Stomach (tissue), 8 donors: ENCODE measurements at regions not wholly inside any gene's neighbourhood (a gene's known extent, or its start where the extent isn't known, plus 50 kb on each side); places are given as distances from the start of the nearest gene placed in this dataset.
"Not testable (repeated sequence)": the region's sequence is repeated elsewhere in the genome, so short reads cannot be mapped to it uniquely, and the experiment has no call there.

ENCODE experiments used
- DNase-seq, 2 donors: peaks; one replicate each; pipeline versions ENCODE4 v3.0.0 to v3.0.0-alpha.2; 2013 to 2019
- H3K27ac ChIP-seq, 5 donors: fragments of 200-600 bp in 4 of 5; sonication (generic) in 4 of 5; one replicate each; pipeline ENCODE4 v1.5.1; 2013 to 2019; ENCODE audit warnings: mild to moderate bottlenecking in 1 of 5, moderate library complexity in 1 of 5
- H3K27me3 ChIP-seq, 3 donors: fragments of 200-600 bp; sonication (generic); one replicate each; pipeline ENCODE4 v1.5.1; 2017 to 2019; ENCODE audit warnings: mixed run types in 1 of 3
- H3K36me3 ChIP-seq, 4 donors: fragments of 200-600 bp; sonication (generic); 1 replicate in 3 of 4; 2 replicates in 1 of 4; pipeline ENCODE4 v1.5.1; 2016 to 2019
- H3K4me1 ChIP-seq, 4 donors: fragments of 200-600 bp; sonication (generic); one replicate each; pipeline ENCODE4 v1.5.1; 2016 to 2019
- H3K4me3 ChIP-seq, 4 donors: fragments of 200-600 bp; sonication (generic) in 3 of 4; one replicate each; pipeline ENCODE4 v1.5.1; 2016 to 2019; ENCODE audit warnings: mild to moderate bottlenecking in 1 of 4
- H3K9me3 ChIP-seq, 4 donors: fragments of 200-600 bp; sonication (generic); one replicate each; pipeline ENCODE4 v1.5.1; 2016 to 2019
- CTCF ChIP-seq, 7 experiments: fragments of 450-650 bp in 4 of 7; fragments of 200-600 bp in 3 of 7; sonication (generic) in 3 of 7; IDR thresholded peaks; one replicate each; pipeline ENCODE4 v1.5.1; 2016 to 2019; ENCODE audit warnings: antibody characterized with exemption in 7 of 7, control low read depth in 2 of 7, mild to moderate bottlenecking in 1 of 7
- EP300 ChIP-seq: sonication (generic); formaldehyde crosslinking; IDR thresholded peaks from one replicate; pipeline ENCODE4 v1.6.1; 2017; ENCODE audit warnings: antibody characterized with exemption
- POLR2A ChIP-seq, 4 donors: fragments of 450-650 bp; IDR thresholded peaks; one replicate each; pipeline ENCODE4 v1.6.1; 2016; ENCODE audit warnings: antibody characterized with exemption in 4 of 4, control low read depth in 2 of 4, mild to moderate bottlenecking in 1 of 4, moderate library complexity in 1 of 4
- POLR2AphosphoS5 ChIP-seq, 3 donors: sonication (generic); formaldehyde crosslinking; IDR thresholded peaks; one replicate each; pipeline ENCODE4 v1.6.1; 2016; ENCODE audit warnings: antibody characterized with exemption in 3 of 3
- WGBS, 5 donors: extraction: QIAGEN DNeasy Blood & Tissue Kit in 3 of 5; methylation state at CpG; one replicate each; pipeline versions ENCODE4 v1.1.5 to v1.1.7; 2013 to 2018; 5-methylcytosine and 5-hydroxymethylcytosine counted together
- intact Hi-C: fragments of 100-400 bp; cut with DNase I; formaldehyde crosslinking; loops from one replicate; pipeline ENCODE4 v1.15.1; 2023; ENCODE audit warnings: low total_unique reads
- donor health status: healthy with polysubstance abuse.
- donor health status: Bipolar disorder and iron deficiency.
- donor health status: healthy.

GRCh38 chr4:77453911-77454310 is 151.7 kb upstream of the CXCL13 start:
- intact Hi-C loops: no loop called here
- no peak for DNase-seq
- H3K4me3 ChIP-seq: no peak overlapping the region
- TF ChIP-seq EP300 (no peak), POLR2A (IDR thresholded peaks at IDR 0.05) (no peak), CTCF (IDR thresholded peaks at IDR 0.05) (no peak), POLR2AphosphoS5 (IDR thresholded peaks at IDR 0.05) (no peak)
- no peaks in the 10 kb centered on the region for H3K36me3 ChIP-seq
- no peaks in the 10 kb centered on the region for H3K9me3 ChIP-seq
- 59 to 80% (median 75%) methylated on average over 1 of the region's 1 CpG for WGBS, 5 donors
- no peak overlapping the region for H3K27ac ChIP-seq
- no peaks in the 10 kb centered on the region for H3K27me3 ChIP-seq
- no peaks in the 10 kb centered on the region for H3K4me1 ChIP-seq

GRCh38 chr4:77454858-77455257 is 150.8 kb upstream of the CXCL13 start:
- no peak overlapping the region for H3K4me3 ChIP-seq
- no peaks in the 10 kb centered on the region for H3K4me1 ChIP-seq
- H3K9me3 ChIP-seq: peaks cover 0 to 3% (median 0%) of the 10 kb centered on the region in 4 donors
- intact Hi-C loops: no loop called here
- no peak for DNase-seq
- no peak overlapping the region for H3K27ac ChIP-seq
- WGBS, 5 donors: 0 to 28% (median 6%) methylated on average over 1 of the region's 1 CpG
- TF ChIP-seq POLR2A (IDR thresholded peaks at IDR 0.05): no peak
- no peak for TF ChIP-seq EP300
- no peak for TF ChIP-seq POLR2AphosphoS5 (IDR thresholded peaks at IDR 0.05)
- TF ChIP-seq CTCF (IDR thresholded peaks at IDR 0.05): no peak
- no peaks in the 10 kb centered on the region for H3K27me3 ChIP-seq
- H3K36me3 ChIP-seq: no peaks in the 10 kb centered on the region

GRCh38 chr4:77464100-77464499 is 141.5 kb upstream of the CXCL13 start:
- WGBS, 5 donors: 85 to 100% (median 91%) methylated on average over 1 to 2 of the region's 2 CpGs
- H3K36me3 ChIP-seq, H3K4me1 ChIP-seq, intact Hi-C loops, H3K27me3 ChIP-seq, H3K4me3 ChIP-seq, H3K27ac ChIP-seq: not testable (repeated sequence)
- H3K9me3 ChIP-seq: peaks cover 0 to 15% (median 8%) of the 10 kb centered on the region in 4 donors
- peak in 1 of 2 donors; percentile 27 for DNase-seq

GRCh38 chr4:77465271-77465670 is 140.3 kb upstream of the CXCL13 start:
- intact Hi-C loops: no loop called here
- DNase-seq: peak in 1 of 2 donors; percentile 62
- Histone ChIP-seq H3K4me1 (no peaks in the 10 kb centered on the region), H3K9me3 (peaks cover 0 to 10% (median 8%) of the 10 kb centered on the region in 4 donors), H3K27ac (no peak overlapping the region), H3K4me3 (no peak overlapping the region), H3K36me3 (no peaks in the 10 kb centered on the region), H3K27me3 (no peaks in the 10 kb centered on the region)
- WGBS, 5 donors: 65 to 89% (median 82%) methylated on average over 2 of the region's 2 CpGs
- TF ChIP-seq CTCF (IDR thresholded peaks at IDR 0.05): peak in 5 of 7 experiments; percentile 7 to 76 (median 37)
- TF ChIP-seq POLR2A (IDR thresholded peaks at IDR 0.05): no peak

- Histone ChIP-seq H3K4me1 (no peaks in the 10 kb centered on the region), H3K27me3 (no peaks in the 10 kb centered on the region), H3K27ac (no peak overlapping the region), H3K4me3 (no peak overlapping the region), H3K36me3 (no peaks in the 10 kb centered on the region), H3K9me3 (peaks cover 0 to 10% (median 8%) of the 10 kb centered on the region in 4 donors)
- 89 to 97% (median 90%) methylated on average over 4 to 8 of the region's 8 CpGs for WGBS, 5 donors
- no peak for DNase-seq
- intact Hi-C loops: no loop called here
- TF ChIP-seq POLR2AphosphoS5 (IDR thresholded peaks at IDR 0.05): no peak
- no peak for TF ChIP-seq CTCF (IDR thresholded peaks at IDR 0.05)
- no peak for TF ChIP-seq EP300
- no peak for TF ChIP-seq POLR2A (IDR thresholded peaks at IDR 0.05)
These were observed 139.2 kb upstream of the CXCL13 start for GRCh38 chr4:77466430-77466829.
